NCI-H446 treated with DMSO at 0.1 percent for 48 hours (cell line): ENCODE measurements at regions not wholly inside any gene's neighbourhood (a gene's known extent, or its start where the extent isn't known, plus 50 kb on each side); places are given as distances from the start of the nearest gene placed in this dataset.
A peak's percentile ranks its signal among the peaks of the same experiment; 100 is the strongest.
"Not testable (repeated sequence)": the region's sequence is repeated elsewhere in the genome, so short reads cannot be mapped to it uniquely, and the experiment has no call there.

ENCODE experiments used
- DNase-seq: peaks from one replicate; lab custom pipeline; 2025; lab: John Stamatoyannopoulos, UW

GRCh38 chr2:193156480-193156879 is 961.7 kb upstream of the TMEFF2 start:
- DNase-seq, result no peak

DNA sequence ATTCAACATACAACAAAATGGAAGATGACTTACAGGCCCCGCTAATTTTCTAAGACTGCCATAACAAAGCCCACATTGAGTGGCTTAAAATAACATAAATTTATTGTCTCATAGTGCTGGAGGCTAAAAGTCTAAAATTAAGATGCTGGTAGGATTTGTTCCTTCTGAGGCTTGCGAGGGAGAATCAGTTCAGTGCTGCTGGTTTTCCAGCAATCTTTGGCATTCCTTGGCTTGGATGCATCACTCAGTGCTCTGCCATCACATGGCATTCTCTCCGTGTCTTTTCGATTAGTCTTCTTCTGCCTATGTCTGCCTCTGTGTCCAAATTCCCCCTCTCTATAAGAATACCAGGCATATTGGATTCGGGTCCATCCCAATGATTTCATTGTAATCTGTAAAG is 959.3 kb upstream of the TMEFF2 start:
- no peak for DNase-seq

DNA sequence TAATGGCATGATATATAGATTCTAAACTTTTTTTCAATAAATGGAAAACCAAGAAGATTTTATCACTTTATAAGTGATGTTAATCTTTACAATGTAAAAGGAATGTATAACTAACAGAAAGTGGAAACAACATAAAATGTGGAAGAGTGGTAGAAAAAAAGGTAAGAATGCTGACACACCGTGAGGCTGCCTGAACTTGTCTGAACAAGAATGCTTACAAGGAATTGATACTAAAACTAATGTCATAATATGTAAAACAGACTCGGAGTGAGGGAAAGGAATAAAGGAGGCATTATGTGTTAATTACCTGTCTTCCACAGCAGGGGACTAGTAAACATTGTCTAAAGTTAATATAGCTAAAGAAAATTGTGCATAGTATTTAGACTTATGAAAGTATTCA is 958.8 kb upstream of the TMEFF2 start:
- no peak for DNase-seq

- not testable (repeated sequence) for DNase-seq
Observed at GRCh38 chr2:193142467-193142866, 947.7 kb upstream of the TMEFF2 start.

DNA sequence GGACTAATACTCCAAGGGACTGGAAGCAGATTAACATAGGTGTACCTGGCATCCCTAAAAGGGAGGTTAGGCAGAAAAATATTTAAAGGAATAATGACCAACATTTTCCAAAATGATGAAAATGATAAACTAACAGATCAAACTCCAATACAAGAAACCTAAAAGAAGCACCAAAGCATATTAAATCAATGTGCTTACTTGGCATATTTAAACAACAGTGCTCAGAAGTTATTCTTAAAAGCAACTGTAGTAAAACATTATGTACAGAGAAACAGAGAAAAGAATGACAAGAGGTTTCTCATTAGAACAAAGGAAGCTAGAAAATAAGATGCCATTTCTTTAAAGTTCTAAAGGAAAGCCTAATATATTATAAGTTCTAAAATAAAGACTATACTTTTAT is 947.3 kb upstream of the TMEFF2 start:
- no peak for DNase-seq

DNA sequence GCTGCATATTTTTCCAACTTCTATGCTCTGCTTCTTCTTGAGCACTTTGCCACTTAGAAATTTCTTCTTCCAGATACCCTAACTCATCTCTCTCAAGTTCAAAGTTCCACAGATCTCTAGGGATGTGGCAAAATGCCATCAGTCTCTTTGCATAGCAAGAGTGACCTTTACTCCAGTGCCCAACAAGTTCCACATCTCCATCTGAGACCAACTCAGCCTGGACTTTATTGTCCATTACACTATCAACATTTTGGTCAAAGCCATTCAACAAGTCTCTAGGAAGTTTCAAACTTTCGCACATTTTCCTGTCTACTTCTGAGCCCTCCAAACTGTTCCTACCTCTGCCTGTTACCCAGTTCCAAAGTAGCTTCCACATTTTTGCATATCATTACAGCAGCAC is 946.2 kb upstream of the TMEFF2 start:
- not testable (repeated sequence) for DNase-seq

- DNase-seq, result no peak
Observed at GRCh38 chr2:193124815-193125214, 930.1 kb upstream of the TMEFF2 start.

- DNase-seq, result no peak
Observed at GRCh38 chr2:193114827-193115226, 920.1 kb upstream of the TMEFF2 start.

- DNase-seq, result no peak
Observed at GRCh38 chr2:193112986-193113385, 918.3 kb upstream of the TMEFF2 start.

DNA sequence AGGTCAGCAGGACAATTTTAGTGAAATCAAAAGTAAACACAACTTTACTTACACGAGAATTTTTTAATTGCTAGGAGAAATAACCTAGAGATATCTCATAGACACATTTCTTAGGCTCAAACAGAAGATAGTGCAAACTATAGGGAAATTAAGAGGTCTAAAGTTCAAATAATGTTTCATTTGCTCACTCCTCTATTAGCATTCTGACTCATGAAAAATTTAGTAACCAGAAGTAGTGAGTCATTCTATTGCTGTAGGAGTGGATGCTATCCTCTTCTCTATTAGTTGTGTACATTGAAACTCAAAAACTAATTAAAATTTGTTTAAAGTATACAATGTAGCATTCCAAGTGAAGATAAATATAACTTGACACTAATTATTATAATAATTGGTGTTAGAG is 908.3 kb upstream of the TMEFF2 start:
- DNase-seq, result no peak

DNA sequence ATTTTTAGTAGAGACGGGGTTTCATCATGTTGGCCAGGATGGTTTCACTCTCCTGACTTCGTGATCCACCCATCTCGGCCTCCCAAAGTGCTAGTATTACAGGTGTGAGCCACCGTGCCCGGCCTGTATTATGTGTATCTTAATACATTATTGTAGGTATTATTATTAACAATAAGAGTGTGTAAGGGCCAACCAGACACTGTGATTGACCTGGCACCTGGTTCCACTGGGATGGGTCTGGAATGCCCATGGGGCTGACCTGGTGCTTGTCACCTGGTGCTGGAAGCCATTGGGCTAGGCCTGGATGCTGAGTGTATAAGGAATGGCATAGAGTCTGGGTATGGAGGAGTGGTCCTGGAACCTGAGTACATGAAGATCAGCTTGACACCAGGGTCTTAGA is 906.9 kb upstream of the TMEFF2 start:
- DNase-seq, result no peak

DNA sequence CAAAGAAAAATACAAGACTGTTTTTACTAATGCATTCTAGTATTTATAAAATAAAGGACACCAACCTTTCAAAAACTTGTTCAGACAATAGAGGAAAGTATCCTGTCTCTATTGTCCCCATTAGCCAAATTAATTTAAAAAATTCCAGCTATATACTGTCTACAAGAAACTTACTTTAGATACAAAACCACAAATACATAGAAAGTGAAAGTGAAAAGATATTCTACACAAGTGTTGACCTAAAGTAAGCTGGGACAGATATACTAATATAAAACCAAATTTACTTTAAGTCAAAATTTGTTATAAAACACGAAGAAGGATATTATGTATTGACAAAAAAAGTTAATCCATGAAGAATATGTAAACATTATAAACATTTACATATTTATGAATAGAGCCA is 893.3 kb upstream of the TMEFF2 start:
- no peak for DNase-seq

DNA sequence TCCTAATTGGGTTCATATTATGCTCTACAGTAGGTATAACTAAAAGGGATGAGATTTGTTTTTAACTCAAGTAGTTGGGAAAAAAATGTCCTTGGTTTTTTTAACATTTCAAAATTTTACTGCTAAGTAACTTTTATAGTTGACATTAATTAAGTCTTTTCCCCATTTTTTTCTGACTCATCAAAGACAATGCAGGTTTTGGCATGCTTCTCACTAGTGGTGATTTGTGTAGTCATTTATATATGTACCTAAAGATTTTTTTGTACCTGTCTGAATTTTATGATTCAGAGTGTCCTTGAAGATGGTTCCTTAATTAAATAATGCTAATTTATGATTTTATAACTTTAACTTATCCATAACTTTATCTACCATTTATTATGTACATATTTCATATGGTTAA is 882.3 kb upstream of the TMEFF2 start:
- DNase-seq, result no peak

DNA sequence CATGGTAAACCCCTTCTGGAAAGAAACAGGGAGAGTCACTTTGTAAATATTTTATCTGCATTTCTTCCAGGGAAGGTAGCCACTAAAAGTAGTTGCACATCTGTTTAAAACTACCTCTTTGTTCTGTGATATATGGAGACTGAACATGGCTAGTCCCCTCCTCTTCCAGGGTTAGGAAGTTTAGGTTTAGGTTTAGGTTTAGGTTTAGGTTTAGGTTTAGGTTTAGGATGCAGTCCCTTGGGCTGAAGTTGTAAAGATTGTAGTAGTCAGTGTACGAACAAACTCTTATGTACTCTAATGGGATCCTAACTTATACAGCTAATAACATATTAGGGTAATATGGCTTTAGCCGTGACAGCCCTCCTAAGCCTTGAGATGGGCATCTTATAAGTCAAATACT is 880.2 kb upstream of the TMEFF2 start:
- no peak for DNase-seq

GRCh38 chr2:193072647-193073046 is 877.9 kb upstream of the TMEFF2 start:
- DNase-seq, result no peak

DNA sequence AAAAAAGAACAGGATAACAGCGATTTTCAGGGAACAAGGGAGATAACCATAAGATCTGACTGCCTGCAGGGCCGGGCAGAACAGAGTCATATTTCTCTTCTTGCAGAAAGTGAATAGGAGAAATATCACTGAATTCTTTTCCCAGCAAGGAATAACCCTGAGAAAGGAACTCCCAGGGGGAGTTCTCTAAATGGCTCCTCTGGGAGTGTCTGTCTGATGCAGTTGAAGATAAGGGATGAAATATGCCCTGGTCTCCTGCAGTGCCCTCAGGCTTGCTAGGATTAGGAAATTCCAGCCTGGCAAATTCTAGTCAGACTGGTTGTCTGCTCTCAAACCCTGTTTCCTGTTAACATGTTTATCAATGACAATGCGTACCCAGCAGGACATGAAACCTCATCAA is 830.8 kb upstream of the TMEFF2 start:
- DNase-seq, result not testable (repeated sequence)

GRCh38 chr2:193024791-193025190 is 830.1 kb upstream of the TMEFF2 start:
- DNase-seq, result no peak

GRCh38 chr2:193011870-193012269 is 817.1 kb upstream of the TMEFF2 start:
- DNase-seq, result no peak

- no peak for DNase-seq
Observed at GRCh38 chr2:192993059-192993458, 798.3 kb upstream of the TMEFF2 start.

GRCh38 chr2:192983173-192983572 is 788.4 kb upstream of the TMEFF2 start:
- DNase-seq, result no peak

- peak; percentile 56 for DNase-seq
Observed at GRCh38 chr2:192978395-192978794, 783.7 kb upstream of the TMEFF2 start.

- no peak for DNase-seq
Observed at GRCh38 chr2:192971981-192972380, 777.2 kb upstream of the TMEFF2 start.

DNA sequence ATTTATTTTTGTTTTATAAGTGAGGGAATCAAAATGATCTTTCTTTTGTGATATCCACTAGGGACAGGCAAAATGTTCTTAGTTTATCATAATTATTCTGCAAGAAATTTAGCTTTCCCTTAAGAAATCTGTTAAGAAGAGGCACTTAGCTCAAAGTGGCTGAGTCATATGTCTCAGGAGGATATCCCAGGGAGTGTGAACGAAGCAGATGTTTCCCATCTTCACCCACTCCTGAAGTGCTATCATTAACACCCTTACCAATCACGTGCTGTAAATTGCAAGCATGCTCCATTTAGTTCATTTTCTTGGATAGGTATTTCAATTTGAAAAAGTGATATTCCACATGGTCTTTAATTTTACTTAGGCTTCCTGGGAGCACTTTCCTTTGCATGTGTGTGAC is 774.3 kb upstream of the TMEFF2 start:
- DNase-seq, result no peak

DNA sequence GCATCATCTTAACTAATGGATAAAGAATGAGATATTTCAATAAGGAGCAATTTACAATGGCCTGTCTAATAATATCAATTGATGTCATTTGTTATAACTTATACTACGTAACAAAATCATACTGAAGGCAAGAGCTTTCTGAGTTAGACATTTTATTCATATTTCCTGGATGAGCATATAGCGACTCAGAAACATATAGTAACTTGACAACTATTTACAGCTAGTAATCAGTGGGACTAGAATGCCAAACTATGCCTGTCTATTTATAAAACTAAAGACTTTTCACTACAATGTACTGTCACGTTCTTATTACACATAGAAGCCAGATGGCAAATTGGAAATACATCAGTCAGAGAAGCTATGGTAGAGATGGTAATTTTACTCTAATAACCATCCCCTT is 766.2 kb upstream of the TMEFF2 start:
- DNase-seq, result no peak

- DNase-seq, result not testable (repeated sequence)
Observed at GRCh38 chr2:192958615-192959014, 763.9 kb upstream of the TMEFF2 start.
